ENCODE measurements at regions not wholly inside any gene's neighbourhood (a gene's known extent, or its start where the extent isn't known, plus 50 kb on each side); places are given as distances from the start of the nearest gene placed in this dataset.

DNA sequence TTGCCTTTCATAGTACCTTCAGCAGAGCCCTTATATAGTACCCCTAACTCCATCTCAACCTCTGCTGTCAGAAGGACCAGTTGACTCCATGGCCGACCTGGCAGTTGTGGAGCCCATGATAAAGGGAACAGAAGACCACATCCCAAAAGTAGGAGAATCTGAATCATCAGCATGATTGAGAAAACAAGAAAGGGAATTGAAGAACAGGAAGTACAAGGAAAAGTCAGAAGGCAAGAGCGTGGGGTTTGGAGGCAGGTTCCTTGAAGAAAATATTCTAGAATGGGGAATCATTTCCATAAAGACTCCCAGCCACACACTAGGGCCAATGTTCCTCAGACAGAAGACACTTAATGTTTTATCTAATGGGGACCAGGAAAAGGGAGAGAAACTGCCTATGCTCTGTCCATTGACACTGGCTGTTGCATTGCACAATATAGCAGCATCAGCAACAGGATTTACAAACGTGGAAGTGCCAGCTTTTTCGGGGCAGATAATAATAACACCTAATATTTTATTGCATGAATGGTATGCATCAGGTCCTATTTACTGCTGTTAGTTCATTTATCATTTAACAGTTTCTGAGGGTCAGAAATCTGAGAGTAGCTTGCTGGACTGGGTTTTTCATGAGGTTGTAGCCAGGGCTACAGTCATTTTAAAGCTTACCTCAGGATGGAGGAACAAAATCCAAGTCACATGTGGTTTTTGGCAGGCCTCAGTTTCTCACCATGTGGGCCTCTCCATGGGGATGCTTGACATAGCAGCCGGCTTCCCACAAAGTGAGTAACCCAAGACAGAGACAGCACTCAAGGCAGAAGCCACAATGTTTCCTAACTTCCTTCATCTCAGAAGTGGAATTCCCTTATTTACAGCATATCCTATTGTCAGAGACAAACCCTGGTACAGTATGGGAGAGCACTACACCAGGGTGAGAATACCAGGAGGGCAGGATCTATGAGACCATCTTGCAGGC lies 483.4 kb downstream of the PLPP3 start:
- Histone ChIP-seq H4K20me1 (ENCODE audit: control insufficient read depth, insufficient read depth) (no peaks in the 10 kb centered on the region), H3K79me2 (ENCODE audit: control insufficient read depth, insufficient read depth, low read length) (no peaks in the 10 kb centered on the region), H3K27me3 (replicated peaks in 1 of 2; ENCODE audit: control insufficient read depth in 2 of 2, insufficient read depth in 2 of 2, low read length in 1 of 2) (no peaks in the 10 kb centered on the region), H3K36me3 (ENCODE audit: control insufficient read depth in 2 of 2, insufficient read depth in 2 of 2, low read length in 1 of 2) (no peaks in the 10 kb centered on the region), H3K9ac (ENCODE audit: control insufficient read depth, insufficient read depth, low read length) (no peak overlapping the region), H2AFZ (ENCODE audit: control insufficient read depth, low read depth, low read length) (no peak overlapping the region; the same call in 1 of the 2 replicates), H3K4me1 (ENCODE audit: control insufficient read depth, insufficient read depth, low read length) (no peaks in the 10 kb centered on the region), H3K4me2 (ENCODE audit: control insufficient read depth, insufficient read depth) (no peak overlapping the region), H3K27ac (ENCODE audit: control insufficient read depth, insufficient read depth) (no peak overlapping the region), H3K4me3 (no peak overlapping the region), H3K9me3 (replicated peaks; ENCODE audit: control insufficient read depth, insufficient read depth, low read length) (no peaks in the 10 kb centered on the region)
- ChIA-PET SMC1A (ENCODE audit: uncharacterized antibody, unreplicated experiment) (interaction anchor here (1.4 to 5.3 kb wide), 4 partner anchors 10 to 115 kb away, joined by 3 to 24 read pairs (median 4); no protein-coding TSS in a partner anchor), POLR2A (interaction anchor here (0.6 to 1.1 kb wide), 2 partner anchors 181 to 476 kb away, joined by 3 read pairs; no protein-coding TSS in a partner anchor), CTCF (interaction anchor here (1.3 to 1.6 kb wide), 2 partner anchors 39 to 43 kb away, joined by 3 to 4 read pairs; no protein-coding TSS in a partner anchor), RAD21 (ENCODE audit: unreplicated experiment) (interaction anchor here (1.5 kb wide), 2 partner anchors 23 to 38 kb away, joined by 3 to 4 read pairs; no protein-coding TSS in a partner anchor)
- FAIRE-seq (no peak), DNase-seq (ENCODE audit: low read depth, low spot score) (no peak), ATAC-seq (no peak)
- no peak for TF ChIP-seq ESRRA (IDR thresholded peaks at IDR 0.05; ENCODE audit: low read length)
- TF ChIP-seq IKZF1 (conservative IDR thresholded peaks at IDR 0.05): no peak
- TF ChIP-seq, protein P1, sequence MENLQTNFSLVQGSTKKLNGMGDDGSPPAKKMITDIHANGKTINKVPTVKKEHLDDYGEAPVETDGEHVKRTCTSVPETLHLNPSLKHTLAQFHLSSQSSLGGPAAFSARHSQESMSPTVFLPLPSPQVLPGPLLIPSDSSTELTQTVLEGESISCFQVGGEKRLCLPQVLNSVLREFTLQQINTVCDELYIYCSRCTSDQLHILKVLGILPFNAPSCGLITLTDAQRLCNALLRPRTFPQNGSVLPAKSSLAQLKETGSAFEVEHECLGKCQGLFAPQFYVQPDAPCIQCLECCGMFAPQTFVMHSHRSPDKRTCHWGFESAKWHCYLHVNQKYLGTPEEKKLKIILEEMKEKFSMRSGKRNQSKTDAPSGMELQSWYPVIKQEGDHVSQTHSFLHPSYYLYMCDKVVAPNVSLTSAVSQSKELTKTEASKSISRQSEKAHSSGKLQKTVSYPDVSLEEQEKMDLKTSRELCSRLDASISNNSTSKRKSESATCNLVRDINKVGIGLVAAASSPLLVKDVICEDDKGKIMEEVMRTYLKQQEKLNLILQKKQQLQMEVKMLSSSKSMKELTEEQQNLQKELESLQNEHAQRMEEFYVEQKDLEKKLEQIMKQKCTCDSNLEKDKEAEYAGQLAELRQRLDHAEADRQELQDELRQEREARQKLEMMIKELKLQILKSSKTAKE (IDR thresholded peaks at IDR 0.05; ENCODE audit: low read depth, poor library complexity, severe bottlenecking): no peak
- no peak for TF ChIP-seq FOS (IDR thresholded peaks at IDR 0.05; ENCODE audit: borderline replicate concordance, extremely low read depth, insufficient read length)
- no peak for TF ChIP-seq PML (IDR thresholded peaks at IDR 0.05; ENCODE audit: low read length)
- no peak for TF ChIP-seq MTA2 (IDR thresholded peaks at IDR 0.05; ENCODE audit: low read depth)
- no peak for TF ChIP-seq POLR2AphosphoS2 (IDR thresholded peaks at IDR 0.05; ENCODE audit: low read depth, low read length)
- TF ChIP-seq YY1 (IDR thresholded peaks at IDR 0.05; ENCODE audit: low read depth, low read length): no peak
- TF ChIP-seq NBN (IDR thresholded peaks at IDR 0.05): no peak
- no peak for TF ChIP-seq FOXM1 (IDR thresholded peaks at IDR 0.05; ENCODE audit: low read depth, low read length)
- TF ChIP-seq NFYA (IDR thresholded peaks at IDR 0.05; ENCODE audit: borderline replicate concordance, low read depth, low read length): no peak
- TF ChIP-seq EED (IDR thresholded peaks at IDR 0.05; ENCODE audit: low read depth): no peak
- TF ChIP-seq IRF3 (IDR thresholded peaks at IDR 0.05): no peak
- TF ChIP-seq ZNF24 (IDR thresholded peaks at IDR 0.05): no peak
- TF ChIP-seq, protein P2, sequence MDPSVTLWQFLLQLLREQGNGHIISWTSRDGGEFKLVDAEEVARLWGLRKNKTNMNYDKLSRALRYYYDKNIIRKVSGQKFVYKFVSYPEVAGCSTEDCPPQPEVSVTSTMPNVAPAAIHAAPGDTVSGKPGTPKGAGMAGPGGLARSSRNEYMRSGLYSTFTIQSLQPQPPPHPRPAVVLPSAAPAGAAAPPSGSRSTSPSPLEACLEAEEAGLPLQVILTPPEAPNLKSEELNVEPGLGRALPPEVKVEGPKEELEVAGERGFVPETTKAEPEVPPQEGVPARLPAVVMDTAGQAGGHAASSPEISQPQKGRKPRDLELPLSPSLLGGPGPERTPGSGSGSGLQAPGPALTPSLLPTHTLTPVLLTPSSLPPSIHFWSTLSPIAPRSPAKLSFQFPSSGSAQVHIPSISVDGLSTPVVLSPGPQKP (IDR thresholded peaks at IDR 0.05; ENCODE audit: low read depth, low read length): no peak
- no peak for TF ChIP-seq MTA3 (IDR thresholded peaks at IDR 0.05; ENCODE audit: borderline replicate concordance, low read length)
- TF ChIP-seq CREM (IDR thresholded peaks at IDR 0.05; ENCODE audit: low read depth): no peak
- TF ChIP-seq TCF12 (IDR thresholded peaks at IDR 0.05; ENCODE audit: low read depth, low read length): no peak
- no peak for TF ChIP-seq GATAD2B (conservative IDR thresholded peaks at IDR 0.05; ENCODE audit: low read depth)
- BruUV-seq (replicated peaks): no TSS peak
- in situ Hi-C loops (cut with MboI) (no loop called here), intact Hi-C loops (cut with micrococcal nuclease; ENCODE audit: unreplicated experiment) (no loop called here)
- WGBS (ENCODE audit: insufficient coverage, insufficient replicate concordance, low lambda C conversion rate, missing lambda C conversion rate): 38% methylated on average over 5 of the region's 5 CpGs
